ENCODE measurements at regions not wholly inside any gene's neighbourhood (a gene's known extent, or its start where the extent isn't known, plus 50 kb on each side); places are given as distances from the start of the nearest gene placed in this dataset.

- no peaks in the 10 kb centered on the region for H3K36me3 ChIP-seq
- H3K27me3 ChIP-seq: no peaks in the 10 kb centered on the region
- H3K9me3 ChIP-seq: no peaks in the 10 kb centered on the region
- no peak overlapping the region for H3K27ac ChIP-seq
- DNase-seq: no peak
- no peak for TF ChIP-seq EP300 (IDR thresholded peaks at IDR 0.05)
- no peak for TF ChIP-seq POLR2A (IDR thresholded peaks at IDR 0.05)
- TF ChIP-seq CTCF (IDR thresholded peaks at IDR 0.05): no peak
- no peak overlapping the region for H3K4me3 ChIP-seq
- no peaks in the 10 kb centered on the region for H3K4me1 ChIP-seq (ENCODE audit: insufficient read depth)
- intact Hi-C loops (cut with DNase I): no loop called here
Observed at GRCh38 chr14:83611906-83612390, 1918.0 kb upstream of the FLRT2 start.

- 78 to 81% (median 79%) methylated on average over 5 of the region's 5 CpGs for WGBS, 3 donors
- no peaks in the 10 kb centered on the region for H3K36me3 ChIP-seq
Observed at GRCh38 chr14:83614956-83615355, 1915.0 kb upstream of the FLRT2 start.

GRCh38 chr14:83624541-83624940, 1905.4 kb upstream of the FLRT2 start:
- TF ChIP-seq POLR2A (IDR thresholded peaks at IDR 0.05): no peak
- no peak for TF ChIP-seq EP300 (IDR thresholded peaks at IDR 0.05)
- TF ChIP-seq CTCF (IDR thresholded peaks at IDR 0.05): no peak
- intact Hi-C loops (cut with DNase I): no loop called here
- DNase-seq: no peak

More at GRCh38 chr14:83614956-83615355, 1915.0 kb upstream of the FLRT2 start:
- no peaks in the 10 kb centered on the region for H3K9me3 ChIP-seq
- intact Hi-C loops (cut with DNase I): no loop called here
- no peak overlapping the region for H3K4me3 ChIP-seq
- TF ChIP-seq EP300 (IDR thresholded peaks at IDR 0.05) (no peak), POLR2A (IDR thresholded peaks at IDR 0.05) (no peak), CTCF (IDR thresholded peaks at IDR 0.05) (no peak)
- DNase-seq: no peak
- no peaks in the 10 kb centered on the region for H3K4me1 ChIP-seq (ENCODE audit: insufficient read depth)
- no peaks in the 10 kb centered on the region for H3K27me3 ChIP-seq
- H3K27ac ChIP-seq: no peak overlapping the region

GRCh38 chr14:83632375-83632774, 1897.6 kb upstream of the FLRT2 start:
- intact Hi-C loops (cut with DNase I): no loop called here
- Histone ChIP-seq H3K36me3 (no peaks in the 10 kb centered on the region), H3K9me3 (no peaks in the 10 kb centered on the region), H3K27ac (no peak overlapping the region), H3K27me3 (no peaks in the 10 kb centered on the region), H3K4me1 (ENCODE audit: insufficient read depth) (no peaks in the 10 kb centered on the region), H3K4me3 (no peak overlapping the region)
- DNase-seq: no peak
- TF ChIP-seq EP300 (IDR thresholded peaks at IDR 0.05): no peak
- TF ChIP-seq CTCF (IDR thresholded peaks at IDR 0.05): no peak
- no peak for TF ChIP-seq POLR2A (IDR thresholded peaks at IDR 0.05)

More at GRCh38 chr14:83624541-83624940, 1905.4 kb upstream of the FLRT2 start:
- Histone ChIP-seq H3K4me1 (ENCODE audit: insufficient read depth) (no peaks in the 10 kb centered on the region), H3K36me3 (no peaks in the 10 kb centered on the region), H3K9me3 (no peaks in the 10 kb centered on the region), H3K27ac (no peak overlapping the region), H3K27me3 (no peaks in the 10 kb centered on the region), H3K4me3 (no peak overlapping the region)
- 9 to 13% (median 10%) methylated on average over 1 of the region's 1 CpG for WGBS, 3 donors

Data from ovary (tissue), 7 donors.